ENCODE measurements at regions not wholly inside any gene's neighbourhood (a gene's known extent, or its start where the extent isn't known, plus 50 kb on each side); places are given as distances from the start of the nearest gene placed in this dataset.

- Histone ChIP-seq H3K27ac (ENCODE audit: insufficient read depth, low read length) (no peak overlapping the region), H3K27me3 (ENCODE audit: control insufficient read depth, insufficient read depth, low read length) (no peaks in the 10 kb centered on the region), H3K4me1 (ENCODE audit: control insufficient read depth, extremely low read depth, insufficient read depth, low read length) (no peaks in the 10 kb centered on the region), H3K9ac (ENCODE audit: insufficient read depth, low read length) (no peak overlapping the region), H4K20me1 (ENCODE audit: control insufficient read depth, extremely low read depth, insufficient read depth, low read length) (no peaks in the 10 kb centered on the region), H2AFZ (ENCODE audit: low read length) (no peak overlapping the region), H3K36me3 (ENCODE audit: control insufficient read depth, insufficient read depth, low read length) (no peaks in the 10 kb centered on the region), H3K9me3 (ENCODE audit: control insufficient read depth, insufficient read depth, low read depth, low read length) (no peaks in the 10 kb centered on the region), H3K79me2 (ENCODE audit: control insufficient read depth, insufficient read depth, low read length) (no peaks in the 10 kb centered on the region), H3K4me2 (ENCODE audit: extremely low read depth, insufficient read depth, low read length) (no peak overlapping the region), H3K4me3 (replicated peaks in 1 of 4; ENCODE audit: control extremely low read depth in 1 of 4, insufficient read depth in 1 of 4, low read depth in 3 of 4, low read length in 4 of 4) (no peak overlapping the region)
- no peak for DNase-seq (ENCODE audit: low read depth in 2 of 2)
- TF ChIP-seq CTCF (conservative IDR thresholded peaks at IDR 0.05 in 1 of 2, IDR thresholded peaks at IDR 0.05 in 1 of 2; ENCODE audit: low read depth in 1 of 2, low read length in 2 of 2) (no peak), EZH2 (IDR thresholded peaks at IDR 0.05; ENCODE audit: low read length, missing control alignments) (no peak)
Measured at GRCh38 chr16:17013038-17013437, 457.7 kb downstream of the XYLT1 start.

GRCh38 chr16:17014484-17015121 lies 456.2 kb downstream of the XYLT1 start:
- Histone ChIP-seq H3K4me1 (ENCODE audit: control insufficient read depth, extremely low read depth, insufficient read depth, low read length) (no peaks in the 10 kb centered on the region), H3K27ac (ENCODE audit: insufficient read depth, low read length) (no peak overlapping the region), H2AFZ (ENCODE audit: low read length) (no peak overlapping the region), H3K27me3 (ENCODE audit: control insufficient read depth, insufficient read depth, low read length) (no peaks in the 10 kb centered on the region), H3K36me3 (ENCODE audit: control insufficient read depth, insufficient read depth, low read length) (no peaks in the 10 kb centered on the region), H3K79me2 (ENCODE audit: control insufficient read depth, insufficient read depth, low read length) (no peaks in the 10 kb centered on the region), H3K9me3 (ENCODE audit: control insufficient read depth, insufficient read depth, low read depth, low read length) (no peaks in the 10 kb centered on the region), H3K9ac (ENCODE audit: insufficient read depth, low read length) (no peak overlapping the region), H3K4me2 (ENCODE audit: extremely low read depth, insufficient read depth, low read length) (no peak overlapping the region), H4K20me1 (ENCODE audit: control insufficient read depth, extremely low read depth, insufficient read depth, low read length) (no peaks in the 10 kb centered on the region), H3K4me3 (replicated peaks in 1 of 4; ENCODE audit: control extremely low read depth in 1 of 4, insufficient read depth in 1 of 4, low read depth in 3 of 4, low read length in 4 of 4) (no peak overlapping the region)
- no peak for DNase-seq (ENCODE audit: low read depth in 2 of 2)
- TF ChIP-seq CTCF (conservative IDR thresholded peaks at IDR 0.05 in 1 of 2, IDR thresholded peaks at IDR 0.05 in 1 of 2; ENCODE audit: low read depth in 1 of 2, low read length in 2 of 2) (no peak), EZH2 (IDR thresholded peaks at IDR 0.05; ENCODE audit: low read length, missing control alignments) (no peak)

GRCh38 chr16:17015702-17016101 lies 455.1 kb downstream of the XYLT1 start:
- no peak overlapping the region for H2AFZ ChIP-seq (ENCODE audit: low read length)

More at GRCh38 chr16:17015702-17016101, 455.1 kb downstream of the XYLT1 start:
- no peaks in the 10 kb centered on the region for H3K4me1 ChIP-seq (ENCODE audit: control insufficient read depth, extremely low read depth, insufficient read depth, low read length)
- no peaks in the 10 kb centered on the region for H3K36me3 ChIP-seq (ENCODE audit: control insufficient read depth, insufficient read depth, low read length)
- H3K9ac ChIP-seq (ENCODE audit: insufficient read depth, low read length), result no peak overlapping the region
- no peaks in the 10 kb centered on the region for H4K20me1 ChIP-seq (ENCODE audit: control insufficient read depth, extremely low read depth, insufficient read depth, low read length)
- no peak for DNase-seq (ENCODE audit: low read depth in 2 of 2)
- no peaks in the 10 kb centered on the region for H3K79me2 ChIP-seq (ENCODE audit: control insufficient read depth, insufficient read depth, low read length)
- H3K4me3 ChIP-seq (replicated peaks in 1 of 4; ENCODE audit: control extremely low read depth in 1 of 4, insufficient read depth in 1 of 4, low read depth in 3 of 4, low read length in 4 of 4), result no peak overlapping the region
- no peak for TF ChIP-seq CTCF (conservative IDR thresholded peaks at IDR 0.05 in 1 of 2, IDR thresholded peaks at IDR 0.05 in 1 of 2; ENCODE audit: low read depth in 1 of 2, low read length in 2 of 2)
- no peaks in the 10 kb centered on the region for H3K9me3 ChIP-seq (ENCODE audit: control insufficient read depth, insufficient read depth, low read depth, low read length)
- H3K4me2 ChIP-seq (ENCODE audit: extremely low read depth, insufficient read depth, low read length), result no peak overlapping the region
- H3K27me3 ChIP-seq (ENCODE audit: control insufficient read depth, insufficient read depth, low read length), result no peaks in the 10 kb centered on the region
- no peak overlapping the region for H3K27ac ChIP-seq (ENCODE audit: insufficient read depth, low read length)
